ENCODE measurements at regions not wholly inside any gene's neighbourhood (a gene's known extent, or its start where the extent isn't known, plus 50 kb on each side); places are given as distances from the start of the nearest gene placed in this dataset.

DNA sequence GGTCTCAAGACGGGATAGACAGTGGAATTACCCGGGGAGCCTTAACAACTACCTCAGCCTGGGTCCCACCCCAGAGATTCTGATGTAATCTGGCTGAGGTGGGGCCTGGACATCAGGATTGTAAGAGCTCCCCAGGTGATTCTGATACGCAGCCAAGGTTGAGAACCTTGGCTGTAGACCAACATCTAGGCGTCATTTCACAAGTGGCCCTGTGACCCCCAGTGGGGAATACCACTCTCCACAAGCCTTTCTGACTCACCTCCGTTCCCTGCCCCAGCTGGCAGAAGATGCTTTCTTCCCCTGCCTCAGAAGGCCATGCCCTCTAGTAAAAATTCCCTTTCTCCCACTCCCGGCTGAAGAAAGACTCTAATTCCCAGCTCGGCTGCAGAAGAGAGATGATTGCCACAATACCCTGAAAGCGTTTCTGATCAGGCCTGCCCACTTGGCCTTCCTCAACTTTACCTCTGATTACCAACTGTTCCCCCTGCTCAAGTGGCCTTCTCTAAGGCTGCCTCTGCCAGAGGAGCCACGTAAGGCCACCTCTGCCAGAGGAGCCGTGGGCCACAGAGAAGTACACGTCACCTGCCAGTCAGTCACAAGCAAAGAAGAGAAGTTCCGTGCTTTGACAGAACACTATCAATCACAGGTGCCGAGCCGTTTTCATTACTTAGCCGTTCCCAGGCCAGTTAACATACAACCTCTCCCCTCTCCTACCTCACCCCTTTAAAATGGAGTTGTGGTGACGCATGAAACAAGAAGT lies 116.8 kb upstream of the PKDCC start:
- DNase-seq (ENCODE audit: low spot score) = no peak
- TF ChIP-seq CTCF (IDR thresholded peaks at IDR 0.05; ENCODE audit: extremely low read depth, missing control alignments) = no peak

GRCh38 chr2:41932241-41933045 lies 115.4 kb upstream of the PKDCC start:
- no peak for TF ChIP-seq CTCF (IDR thresholded peaks at IDR 0.05; ENCODE audit: extremely low read depth, missing control alignments)
- DNase-seq (ENCODE audit: low spot score) = no peak

DNA sequence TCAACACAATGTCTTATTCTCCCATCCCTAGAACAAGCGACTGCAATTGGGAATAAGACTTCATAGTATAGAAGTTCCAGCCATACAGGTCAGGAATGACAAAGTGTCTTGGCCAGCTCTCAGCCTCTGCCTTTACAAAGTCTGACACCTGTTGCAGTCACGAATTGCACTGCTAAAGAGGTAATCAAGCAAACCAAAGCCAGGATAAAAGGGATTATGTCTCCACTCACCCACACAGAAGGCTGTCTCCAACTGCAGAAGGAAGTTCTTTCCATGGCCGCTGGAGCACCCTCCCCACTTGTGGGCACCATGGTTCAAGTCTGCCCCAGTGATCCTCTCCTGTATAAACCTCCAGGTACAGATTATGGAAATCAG lies 114.8 kb upstream of the PKDCC start:
- no peak for DNase-seq (ENCODE audit: low spot score)
- TF ChIP-seq CTCF (IDR thresholded peaks at IDR 0.05; ENCODE audit: extremely low read depth, missing control alignments) = no peak

- DNase-seq (ENCODE audit: low spot score) = no peak
These were observed 114.1 kb upstream of the PKDCC start for GRCh38 chr2:41933585-41934320.

GRCh38 chr2:41934329-41934958 lies 113.4 kb upstream of the PKDCC start:
- no peak for TF ChIP-seq CTCF (IDR thresholded peaks at IDR 0.05; ENCODE audit: extremely low read depth, missing control alignments)
- no peak for DNase-seq (ENCODE audit: low spot score)

More at GRCh38 chr2:41933585-41934320, 114.1 kb upstream of the PKDCC start:
- TF ChIP-seq CTCF (IDR thresholded peaks at IDR 0.05; ENCODE audit: extremely low read depth, missing control alignments) = no peak

DNA sequence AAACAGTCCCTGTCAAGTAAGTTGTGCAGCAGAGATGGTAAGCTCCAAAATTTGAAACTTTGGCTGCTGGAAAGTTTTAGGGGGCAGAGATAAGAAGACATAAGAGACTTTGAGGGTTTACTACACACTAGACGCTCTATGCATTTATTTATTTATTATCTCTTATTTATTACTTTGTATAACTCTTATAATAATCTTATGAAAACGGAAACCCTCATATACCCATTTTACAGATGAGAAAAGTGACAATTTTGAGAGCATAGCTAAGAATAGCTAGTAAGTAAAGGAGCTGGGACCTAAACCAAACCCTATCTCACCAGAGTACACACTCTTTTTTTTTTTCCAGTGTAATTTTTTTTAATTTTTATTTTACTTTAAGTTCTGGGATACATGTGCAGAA lies 112.8 kb upstream of the PKDCC start:
- no peak for DNase-seq (ENCODE audit: low spot score)
- TF ChIP-seq CTCF (IDR thresholded peaks at IDR 0.05; ENCODE audit: extremely low read depth, missing control alignments) = no peak

Data from GM20000 (cell line).